ENCODE measurements at regions not wholly inside any gene's neighbourhood (a gene's known extent, or its start where the extent isn't known, plus 50 kb on each side); places are given as distances from the start of the nearest gene placed in this dataset.

- TF ChIP-seq FOXK2 (IDR thresholded peaks at IDR 0.05), result no peak
- TF ChIP-seq PKNOX1 (IDR thresholded peaks at IDR 0.05), result no peak
- no peak for TF ChIP-seq FOXA1 (IDR thresholded peaks at IDR 0.05)
- no peak for TF ChIP-seq SP1 (IDR thresholded peaks at IDR 0.05)
- TF ChIP-seq BHLHE40 (IDR thresholded peaks at IDR 0.05; ENCODE audit: borderline replicate concordance), result no peak
These were observed 224.8 kb upstream of the FN1 start for GRCh38 chr2:215660687-215661086.

All from HEK293T (cell line).